ENCODE measurements at regions not wholly inside any gene's neighbourhood (a gene's known extent, or its start where the extent isn't known, plus 50 kb on each side); places are given as distances from the start of the nearest gene placed in this dataset.

GRCh38 chr7:56229631-56230030, 113.4 kb upstream of the NUPR2 start (continued):
- TF ChIP-seq ZNF462 (CRISPR knock-in tag; IDR thresholded peaks at IDR 0.05) (no peak), ZNF114 (CRISPR knock-in tag; IDR thresholded peaks at IDR 0.05) (no peak), EZH2phosphoT487 (IDR thresholded peaks at IDR 0.05; ENCODE audit: unreplicated experiment) (no peak), CTCF (conservative IDR thresholded peaks at IDR 0.05; ENCODE audit: low read depth in 2 of 2) (no peak), POLR2AphosphoS5 (IDR thresholded peaks at IDR 0.05; ENCODE audit: low read depth) (no peak)

GRCh38 chr7:56222866-56223265, 106.6 kb upstream of the NUPR2 start:
- TF ChIP-seq STAT1 (IDR thresholded peaks at IDR 0.05; ENCODE audit: unreplicated experiment) (no peak), EZH2phosphoT487 (IDR thresholded peaks at IDR 0.05; ENCODE audit: unreplicated experiment) (no peak), CREB1 (CRISPR knock-in tag; IDR thresholded peaks at IDR 0.05; ENCODE audit: low read depth) (no peak), ZNF114 (CRISPR knock-in tag; IDR thresholded peaks at IDR 0.05) (no peak), REST (IDR thresholded peaks at IDR 0.05; ENCODE audit: unreplicated experiment) (no peak), JUNB (IDR thresholded peaks at IDR 0.05; ENCODE audit: unreplicated experiment) (no peak), CTCF (conservative IDR thresholded peaks at IDR 0.05; ENCODE audit: low read depth in 2 of 2) (no peak), ETS1 (IDR thresholded peaks at IDR 0.05) (no peak)
- Mint-ChIP-seq H3K9me3 (peaks cover 97% of the 10 kb centered on the region), H3K36me3 (ENCODE audit: low read depth) (peaks cover 28% of the 10 kb centered on the region), H3K4me1 (no peaks in the 10 kb centered on the region), H3K4me3 (no peak overlapping the region), H3K27me3 (ENCODE audit: insufficient read depth, low read depth, poor library complexity) (no peaks in the 10 kb centered on the region), H3K27ac (no peak overlapping the region)
- Histone ChIP-seq H4K20me1 (replicated peaks; ENCODE audit: insufficient read depth) (no peaks in the 10 kb centered on the region), H3K27ac (ENCODE audit: low read depth) (no peak overlapping the region), H3K4me1 (ENCODE audit: insufficient read depth) (no peaks in the 10 kb centered on the region), H3K36me3 (ENCODE audit: insufficient read depth) (no peaks in the 10 kb centered on the region; the same call in 1 of the 2 replicates), H3K9me2 (ENCODE audit: insufficient read depth) (no peaks in the 10 kb centered on the region), H3K79me2 (replicated peaks; ENCODE audit: insufficient read depth) (no peaks in the 10 kb centered on the region), H2AFZ (no peak overlapping the region), H3F3A (replicated peaks; ENCODE audit: low read depth) (no peaks in the 10 kb centered on the region), H3K4me3 (no peak overlapping the region), H3K27me3 (ENCODE audit: insufficient read depth) (no peaks in the 10 kb centered on the region), H3K4me2 (no peak overlapping the region)
- ATAC-seq (no peak), DNase-seq (ENCODE audit: low spot score) (no peak)
